Gastrocnemius medialis (tissue), 4 donors: ENCODE measurements at regions not wholly inside any gene's neighbourhood (a gene's known extent, or its start where the extent isn't known, plus 50 kb on each side); places are given as distances from the start of the nearest gene placed in this dataset.
A peak's percentile ranks its signal among the peaks of the same experiment; 100 is the strongest.

ENCODE experiments used
- ATAC-seq, 2 donors: fragments of 150-250 bp; one replicate each; pipeline ENCODE4 v1.9.1; 2016
- DNase-seq, 2 donors: peaks; one replicate each; pipeline ENCODE4 v3.0.0-alpha.2; 2019
- H3K27ac ChIP-seq, 4 donors: fragments of 200-600 bp; sonication (generic); 1 replicate in 1 of 4; 2 replicates in 3 of 4; pipeline ENCODE4 v1.5.1; 2016 to 2018; ENCODE audit warnings: mild to moderate bottlenecking in 2 of 4, moderate library complexity in 1 of 4
- H3K27me3 ChIP-seq, 3 donors: fragments of 200-600 bp; sonication (generic) in 2 of 3; 1 replicate in 1 of 3; 2 replicates in 2 of 3; pipeline versions ENCODE4 v1.5.1 to v1.6.0; 2016 to 2019; ENCODE audit warnings: mild to moderate bottlenecking in 1 of 3, moderate library complexity in 1 of 3
- H3K36me3 ChIP-seq, 2 donors: fragments of 200-600 bp; sonication (generic) in 1 of 2; one replicate each; pipeline ENCODE4 v1.5.1; 2017 to 2018
- H3K4me1 ChIP-seq, 2 donors: fragments of 200-600 bp; sonication (generic) in 1 of 2; one replicate each; pipeline ENCODE4 v1.5.1; 2016 to 2017; ENCODE audit warnings: mild to moderate bottlenecking in 2 of 2
- H3K4me3 ChIP-seq, 4 donors: fragments of 200-600 bp; sonication (generic) in 3 of 4; 1 replicate in 1 of 4; 2 replicates in 3 of 4; pipeline ENCODE4 v1.5.1; 2016 to 2019; ENCODE audit warnings: mild to moderate bottlenecking in 2 of 4
- H3K9me3 ChIP-seq, 3 donors: fragments of 200-600 bp; sonication (generic) in 2 of 3; 1 replicate in 1 of 3; 2 replicates in 2 of 3; pipeline ENCODE4 v1.5.1; 2016 to 2019
- POLR2A ChIP-seq, 2 donors: fragments of 450-650 bp; IDR thresholded peaks; one replicate each; pipeline ENCODE4 v1.6.1; 2017; ENCODE audit warnings: antibody characterized with exemption in 2 of 2, mild to moderate bottlenecking in 2 of 2, moderate library complexity in 2 of 2
- in situ Hi-C, 4 donors: fragments of 200-750 bp; cut with MboI; loops; one replicate each; pipeline versions ENCODE4 v1.15.0 to v1.8.0; 2017; ENCODE audit warnings: low sequenced_read_pairs in 4 of 4
- intact Hi-C: fragments of 100-400 bp; cut with DNase I; formaldehyde crosslinking; loops from one replicate; pipeline ENCODE4 v1.15.1; 2023; ENCODE audit warnings: low total_unique reads
- TF ChIP-seq, protein P1 (sequence below), 5 experiments: fragments of 450-650 bp in 3 of 5; fragments of 200-600 bp in 2 of 5; sonication (generic) in 2 of 5; IDR thresholded peaks in 4 of 5; conservative IDR thresholded peaks in 1 of 5; 1 replicate in 4 of 5; 2 replicates in 1 of 5; pipeline ENCODE4 v1.5.1; 2016 to 2019; ENCODE audit warnings: antibody characterized with exemption in 5 of 5, mild to moderate bottlenecking in 3 of 5, moderate library complexity in 3 of 5

DNA sequence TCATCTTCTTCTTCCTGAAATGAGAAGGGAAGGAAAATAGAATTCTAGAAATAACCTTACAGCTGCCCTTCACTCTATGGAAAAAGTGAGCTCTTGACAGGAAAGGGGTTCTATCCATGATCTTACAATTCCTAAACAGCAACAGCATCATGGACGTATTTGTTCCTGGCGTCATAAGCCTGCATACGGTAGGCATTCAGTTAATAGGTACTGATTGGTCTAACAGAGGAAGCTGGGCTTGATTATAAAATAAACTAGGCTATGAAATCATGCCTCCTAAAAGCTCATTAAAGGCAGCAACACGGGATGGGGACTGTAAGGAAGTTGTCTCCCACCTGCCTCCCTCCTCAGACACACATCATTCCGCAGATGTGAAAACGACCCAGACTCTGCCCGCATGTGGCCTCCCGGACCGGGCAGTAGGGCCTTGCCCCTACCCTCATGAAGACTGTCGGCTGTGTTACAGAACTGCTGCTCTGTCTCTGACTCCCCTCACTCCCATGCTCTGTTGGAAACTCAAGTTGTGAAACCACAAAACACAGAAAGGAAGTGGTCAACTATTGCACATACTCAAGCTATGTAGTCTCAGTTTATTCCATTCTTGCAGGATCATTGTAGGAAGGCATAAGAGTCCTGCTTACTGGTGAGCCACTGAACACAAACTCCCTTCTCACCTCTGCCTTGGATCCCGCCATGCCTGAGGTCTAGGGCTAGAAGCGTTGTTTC is 129.8 kb downstream of the DLEU7 start:
- Histone ChIP-seq H3K4me3 (no peak overlapping the region), H3K4me1 (peaks cover 0 to 14% of the 10 kb centered on the region in 2 donors), H3K36me3 (no peaks in the 10 kb centered on the region), H3K27ac (no peak overlapping the region), H3K27me3 (no peaks in the 10 kb centered on the region), H3K9me3 (no peaks in the 10 kb centered on the region)
- in situ Hi-C loops (no loop called here), intact Hi-C loops (no loop called here)
- TF ChIP-seq POLR2A (IDR thresholded peaks at IDR 0.05) = no peak
- TF ChIP-seq, protein P1, sequence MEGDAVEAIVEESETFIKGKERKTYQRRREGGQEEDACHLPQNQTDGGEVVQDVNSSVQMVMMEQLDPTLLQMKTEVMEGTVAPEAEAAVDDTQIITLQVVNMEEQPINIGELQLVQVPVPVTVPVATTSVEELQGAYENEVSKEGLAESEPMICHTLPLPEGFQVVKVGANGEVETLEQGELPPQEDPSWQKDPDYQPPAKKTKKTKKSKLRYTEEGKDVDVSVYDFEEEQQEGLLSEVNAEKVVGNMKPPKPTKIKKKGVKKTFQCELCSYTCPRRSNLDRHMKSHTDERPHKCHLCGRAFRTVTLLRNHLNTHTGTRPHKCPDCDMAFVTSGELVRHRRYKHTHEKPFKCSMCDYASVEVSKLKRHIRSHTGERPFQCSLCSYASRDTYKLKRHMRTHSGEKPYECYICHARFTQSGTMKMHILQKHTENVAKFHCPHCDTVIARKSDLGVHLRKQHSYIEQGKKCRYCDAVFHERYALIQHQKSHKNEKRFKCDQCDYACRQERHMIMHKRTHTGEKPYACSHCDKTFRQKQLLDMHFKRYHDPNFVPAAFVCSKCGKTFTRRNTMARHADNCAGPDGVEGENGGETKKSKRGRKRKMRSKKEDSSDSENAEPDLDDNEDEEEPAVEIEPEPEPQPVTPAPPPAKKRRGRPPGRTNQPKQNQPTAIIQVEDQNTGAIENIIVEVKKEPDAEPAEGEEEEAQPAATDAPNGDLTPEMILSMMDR (IDR thresholded peaks at IDR 0.05 in 4 of 5, conservative IDR thresholded peaks at IDR 0.05 in 1 of 5) = no peak
- DNase-seq (no peak), ATAC-seq (peak in 1 of 2 donors; percentile 36)

DNA sequence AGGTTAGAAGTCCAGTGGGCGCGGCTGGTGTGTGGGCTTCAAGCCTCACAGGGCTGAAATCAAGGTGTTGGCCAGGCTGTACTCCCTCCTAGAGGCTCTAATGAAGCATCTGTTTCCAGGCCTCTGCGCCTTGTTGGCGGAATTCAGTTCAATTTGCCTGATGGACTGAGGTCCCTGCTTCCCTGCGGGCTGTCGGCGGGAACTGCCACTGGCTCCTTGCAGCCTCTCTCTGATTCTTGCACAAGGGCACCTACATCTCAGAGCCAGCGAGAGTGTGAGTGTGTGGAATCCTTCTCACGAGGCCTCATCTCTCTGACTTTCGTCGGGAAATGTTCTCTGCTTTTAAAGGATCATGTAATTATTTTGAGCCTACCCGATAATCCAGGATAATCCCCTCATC is 128.6 kb downstream of the DLEU7 start:
- H3K9me3 ChIP-seq = no peaks in the 10 kb centered on the region
- TF ChIP-seq, protein P1 (IDR thresholded peaks at IDR 0.05 in 4 of 5, conservative IDR thresholded peaks at IDR 0.05 in 1 of 5) = no peak
- TF ChIP-seq POLR2A (IDR thresholded peaks at IDR 0.05) = no peak
- no peaks in the 10 kb centered on the region for H3K27me3 ChIP-seq
- intact Hi-C loops = no loop called here
- no peak overlapping the region for H3K4me3 ChIP-seq
- DNase-seq = no peak
- H3K36me3 ChIP-seq = no peaks in the 10 kb centered on the region
- ATAC-seq = no peak
- no peak overlapping the region for H3K27ac ChIP-seq
- H3K4me1 ChIP-seq = peaks cover 0 to 14% of the 10 kb centered on the region in 2 donors
- in situ Hi-C loops = no loop called here

DNA sequence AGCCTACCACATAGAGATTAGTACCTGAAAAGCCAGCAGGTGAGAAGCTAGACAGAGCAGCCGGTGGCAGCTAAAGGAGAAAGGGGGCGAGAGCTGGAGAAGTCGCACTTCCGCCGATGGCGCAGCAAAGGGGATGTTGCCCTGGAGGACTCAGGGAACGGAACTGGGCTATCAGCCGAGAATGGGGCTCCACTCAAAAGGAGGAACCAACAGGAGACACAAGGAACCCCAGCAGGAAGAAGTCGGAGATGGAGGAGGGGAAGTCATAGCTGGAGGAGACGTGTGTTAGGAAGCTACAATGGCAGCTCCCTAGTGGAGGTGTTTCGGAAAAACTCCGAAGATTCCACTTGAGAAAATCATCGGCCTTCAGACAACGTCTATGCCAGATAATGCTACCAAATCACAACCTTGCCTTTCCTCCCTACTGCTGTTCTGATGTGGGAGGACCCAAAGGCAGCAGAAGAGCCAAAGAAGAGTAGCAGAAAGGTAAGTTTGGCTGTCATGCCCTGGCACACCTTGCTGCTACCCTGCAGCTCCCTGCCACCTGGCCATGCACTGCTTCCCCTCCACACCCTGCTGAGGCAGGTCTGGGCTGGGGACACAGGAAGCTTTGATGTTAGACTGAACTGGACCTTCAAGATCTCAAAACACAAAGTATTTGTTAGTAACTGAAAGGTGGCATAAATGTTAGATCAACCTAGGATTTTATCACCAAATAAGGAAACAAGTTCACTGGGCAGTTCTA is 127.9 kb downstream of the DLEU7 start:
- DNase-seq = peak; percentile 35 to 41
- no peak overlapping the region for H3K27ac ChIP-seq
- ATAC-seq = no peak

DNA sequence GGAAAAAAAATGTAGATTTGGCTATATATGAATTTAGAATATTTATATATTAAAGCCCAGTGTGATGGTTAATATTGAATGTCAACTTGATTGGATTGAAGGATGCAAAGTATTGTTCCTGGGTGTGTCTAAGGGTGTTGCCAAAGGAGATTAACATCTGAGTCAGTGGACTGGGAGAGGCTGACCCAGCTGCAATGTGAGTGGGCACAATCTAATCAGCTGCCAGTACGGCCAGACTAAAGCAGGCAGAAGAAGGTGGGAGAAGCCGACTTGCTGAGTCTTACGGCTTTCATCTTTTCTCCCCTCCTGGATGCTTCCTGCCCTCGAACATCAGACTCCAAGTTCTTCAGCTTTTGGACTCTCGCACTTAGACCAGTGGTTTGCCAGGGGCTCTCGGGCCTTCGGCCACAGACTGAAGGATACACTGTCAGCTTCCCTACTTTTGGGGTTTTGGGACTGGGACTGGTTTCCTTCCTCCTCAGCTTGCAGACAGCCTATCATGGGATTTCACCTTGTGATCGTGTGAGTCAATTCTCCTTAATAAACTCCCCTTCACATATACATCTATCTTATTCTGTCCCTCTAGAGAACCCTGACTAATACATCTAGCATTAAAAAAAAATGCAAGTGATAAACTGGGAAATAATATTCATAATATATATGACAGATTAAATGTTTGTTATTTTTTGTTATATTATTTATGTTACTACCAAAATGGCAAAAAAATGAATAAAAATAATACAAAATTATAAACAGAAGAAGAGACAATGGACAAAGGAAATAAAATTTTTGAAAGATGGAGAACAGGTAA is 122.4 kb downstream of the DLEU7 start:
- no peaks in the 10 kb centered on the region for H3K4me1 ChIP-seq
- DNase-seq = no peak
- TF ChIP-seq POLR2A (IDR thresholded peaks at IDR 0.05) = no peak
- TF ChIP-seq, protein P1 (IDR thresholded peaks at IDR 0.05 in 4 of 5, conservative IDR thresholded peaks at IDR 0.05 in 1 of 5) = no peak
- no peak overlapping the region for H3K27ac ChIP-seq
- H3K27me3 ChIP-seq = no peaks in the 10 kb centered on the region
- H3K4me3 ChIP-seq = no peak overlapping the region
- H3K9me3 ChIP-seq = no peaks in the 10 kb centered on the region
- no peaks in the 10 kb centered on the region for H3K36me3 ChIP-seq
- in situ Hi-C loops = no loop called here
- intact Hi-C loops = no loop called here
- ATAC-seq = no peak

More for the DNA sequence above, 127.9 kb downstream of the DLEU7 start:
- TF ChIP-seq, protein P1 (IDR thresholded peaks at IDR 0.05 in 4 of 5, conservative IDR thresholded peaks at IDR 0.05 in 1 of 5) = no peak
- no peak for TF ChIP-seq POLR2A (IDR thresholded peaks at IDR 0.05)
- no peaks in the 10 kb centered on the region for H3K9me3 ChIP-seq
- intact Hi-C loops = no loop called here
- no peak overlapping the region for H3K4me3 ChIP-seq
- H3K36me3 ChIP-seq = no peaks in the 10 kb centered on the region
- in situ Hi-C loops = no loop called here
- peaks cover 0 to 14% of the 10 kb centered on the region in 2 donors for H3K4me1 ChIP-seq
- H3K27me3 ChIP-seq = no peaks in the 10 kb centered on the region
